RWPE2 (cell line): ENCODE measurements at regions not wholly inside any gene's neighbourhood (a gene's known extent, or its start where the extent isn't known, plus 50 kb on each side); places are given as distances from the start of the nearest gene placed in this dataset.

ENCODE experiments used
- ATAC-seq: fragments of 200-7000 bp; cut with Tn5 transposase; 3 replicates; pipeline ENCODE4 v1.9.1; 2021; ENCODE audit warnings: low read depth
- DNase-seq: peaks from one replicate; pipeline ENCODE4 v3.0.0-alpha.2; 2020; ENCODE audit warnings: low spot score
- H3K27ac ChIP-seq: fragments of 450-650 bp; 2 replicates; pipeline ENCODE4 v1.5.1; 2017; ENCODE audit warnings: mild to moderate bottlenecking; ENCODE audit not compliant: poor library complexity, severe bottlenecking
- H3K27me3 ChIP-seq: fragments of 250-450 bp; sonication (Bioruptor Pico); 2 replicates; pipeline ENCODE4 v1.5.1; 2021; ENCODE audit warnings: mild to moderate bottlenecking, moderate library complexity; ENCODE audit not compliant: insufficient read depth, poor library complexity, severe bottlenecking
- H3K36me3 ChIP-seq: fragments of 250-450 bp; sonication (Bioruptor Pico); 2 replicates; pipeline ENCODE4 v1.5.1; 2020; ENCODE audit warnings: low read depth, mild to moderate bottlenecking, moderate library complexity
- H3K4me1 ChIP-seq: fragments of 250-450 bp; sonication (Bioruptor Pico); 2 replicates; pipeline ENCODE4 v1.5.1; 2021; ENCODE audit warnings: mild to moderate bottlenecking, moderate library complexity; ENCODE audit not compliant: insufficient read depth, poor library complexity, severe bottlenecking
- H3K4me3 ChIP-seq: fragments of 250-450 bp; sonication (Bioruptor Pico); 2 replicates; pipeline ENCODE4 v1.5.1; 2021; ENCODE audit warnings: mild to moderate bottlenecking, moderate library complexity; ENCODE audit not compliant: severe bottlenecking
- H3K9me3 ChIP-seq: fragments of 250-450 bp; sonication (Bioruptor Pico); 2 replicates; pipeline ENCODE4 v1.5.1; 2021; ENCODE audit warnings: mild to moderate bottlenecking, moderate library complexity; ENCODE audit not compliant: severe bottlenecking
- CTCF ChIP-seq: fragments of 450-650 bp; IDR thresholded peaks from one replicate; pipeline ENCODE4 v1.5.1; 2017; ENCODE audit warnings: mild to moderate bottlenecking, moderate library complexity; ENCODE audit not compliant: poor library complexity, severe bottlenecking

GRCh38 chr1:184827600-184828368 lies 73.1 kb upstream of the EDEM3 start:
- Histone ChIP-seq H3K36me3 (0 out of 2 replicates have a peak, but pooled peaks cover under 1% of the 10 kb centered on the region), H3K27ac (no peak overlapping the region), H3K4me3 (no peak overlapping the region), H3K27me3 (no peaks in the 10 kb centered on the region), H3K9me3 (no peaks in the 10 kb centered on the region), H3K4me1 (peaks cover 6% of the 10 kb centered on the region)
- ATAC-seq (peak; percentile 98), DNase-seq (no peak)
- TF ChIP-seq CTCF, result no peak

- DNase-seq (no peak), ATAC-seq (no peak)
- TF ChIP-seq CTCF, result no peak
- Histone ChIP-seq H3K9me3 (no peaks in the 10 kb centered on the region), H3K36me3 (0 out of 2 replicates have a peak, but pooled peaks cover 3% of the 10 kb centered on the region), H3K4me1 (peaks cover 6% of the 10 kb centered on the region), H3K27ac (no peak overlapping the region), H3K4me3 (no peak overlapping the region), H3K27me3 (no peaks in the 10 kb centered on the region)
Measured at GRCh38 chr1:184826001-184826400, 71.3 kb upstream of the EDEM3 start.

- H3K27ac ChIP-seq, result no peak overlapping the region
- 0 out of 2 replicates have a peak, but pooled peaks cover 3% of the 10 kb centered on the region for H3K36me3 ChIP-seq
- no peak for ATAC-seq
Measured at GRCh38 chr1:184825571-184825970, 70.9 kb upstream of the EDEM3 start.

GRCh38 chr1:184824691-184825323 lies 70.1 kb upstream of the EDEM3 start:
- H3K4me1 ChIP-seq, result peaks cover 6% of the 10 kb centered on the region
- H3K9me3 ChIP-seq, result no peaks in the 10 kb centered on the region
- H3K27me3 ChIP-seq, result no peaks in the 10 kb centered on the region
- no peak for TF ChIP-seq CTCF
- no peak overlapping the region for H3K27ac ChIP-seq
- 0 out of 2 replicates have a peak, but pooled peaks cover 3% of the 10 kb centered on the region for H3K36me3 ChIP-seq
- no peak overlapping the region for H3K4me3 ChIP-seq
- no peak for ATAC-seq
- no peak for DNase-seq

More at GRCh38 chr1:184825571-184825970, 70.9 kb upstream of the EDEM3 start:
- no peaks in the 10 kb centered on the region for H3K27me3 ChIP-seq
- peaks cover 6% of the 10 kb centered on the region for H3K4me1 ChIP-seq
- TF ChIP-seq CTCF, result no peak
- H3K4me3 ChIP-seq, result no peak overlapping the region
- no peaks in the 10 kb centered on the region for H3K9me3 ChIP-seq
- no peak for DNase-seq
